ENCODE measurements at regions not wholly inside any gene's neighbourhood (a gene's known extent, or its start where the extent isn't known, plus 50 kb on each side); places are given as distances from the start of the nearest gene placed in this dataset.

DNA sequence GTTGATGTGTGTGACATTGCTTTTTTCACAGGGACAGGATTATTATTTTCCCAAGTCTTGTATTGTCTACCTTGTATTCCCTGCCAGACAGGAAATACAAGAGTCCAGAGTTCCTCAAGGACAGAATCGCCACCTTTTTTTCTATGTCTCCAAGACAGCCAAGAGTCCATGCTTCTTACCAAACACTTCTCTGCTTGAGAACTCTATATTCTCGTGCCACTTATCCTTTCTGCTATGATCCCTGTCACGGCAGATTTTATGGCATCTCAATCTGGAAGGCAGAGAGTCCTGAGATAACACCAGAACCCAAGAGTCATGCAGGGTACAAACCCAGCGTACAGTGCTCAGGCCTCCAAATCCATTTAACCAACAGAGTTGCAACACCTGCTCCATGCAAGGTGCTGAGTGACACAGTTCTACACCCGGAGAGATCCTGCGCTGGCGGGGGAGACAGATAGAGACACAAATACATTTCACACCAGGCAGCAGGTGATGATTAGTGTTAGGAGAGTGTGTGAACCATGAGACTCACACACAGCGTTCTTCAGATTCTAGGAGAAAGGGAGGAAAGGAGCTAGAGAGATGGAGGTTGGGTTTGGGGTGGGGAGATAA lies 107.6 kb downstream of the NAV1 start:
- 85% methylated on average over 8 of the region's 8 CpGs for WGBS
- Histone ChIP-seq H3K4me1 (ENCODE audit: control insufficient read depth in 4 of 4, insufficient read depth in 4 of 4, low read length in 3 of 4) (peaks cover 9 to 26% (median 18%) of the 10 kb centered on the region in 4 donors), H3K9me3 (ENCODE audit: control insufficient read depth in 4 of 4, low read length in 3 of 4) (no peaks in the 10 kb centered on the region), H3K27ac (ENCODE audit: low read depth in 1 of 2, low read length in 2 of 2) (no peak overlapping the region), H3K4me3 (ENCODE audit: low read depth in 1 of 3, low read length in 3 of 3) (no peak overlapping the region), H3K27me3 (ENCODE audit: control insufficient read depth in 4 of 4, insufficient read depth in 4 of 4, low read length in 3 of 4) (peaks cover 0 to 2% (median 0%) of the 10 kb centered on the region in 4 donors), H3K36me3 (ENCODE audit: control insufficient read depth in 4 of 4, insufficient read depth in 3 of 4, low read depth in 1 of 4, low read length in 3 of 4) (no peaks in the 10 kb centered on the region), H3K9ac (ENCODE audit: low read depth in 1 of 2, low read length in 2 of 2) (no peak overlapping the region)
- no peak for TF ChIP-seq HNF4G (IDR thresholded peaks at IDR 0.05)
- TF ChIP-seq FOXA2 (IDR thresholded peaks at IDR 0.05): no peak
- no peak for TF ChIP-seq YY1 (IDR thresholded peaks at IDR 0.05)
- no peak for TF ChIP-seq ATF3 (IDR thresholded peaks at IDR 0.05)
- no peak for TF ChIP-seq FOXA1 (IDR thresholded peaks at IDR 0.05)
- DNase-seq (ENCODE audit: low spot score): no peak

DNA sequence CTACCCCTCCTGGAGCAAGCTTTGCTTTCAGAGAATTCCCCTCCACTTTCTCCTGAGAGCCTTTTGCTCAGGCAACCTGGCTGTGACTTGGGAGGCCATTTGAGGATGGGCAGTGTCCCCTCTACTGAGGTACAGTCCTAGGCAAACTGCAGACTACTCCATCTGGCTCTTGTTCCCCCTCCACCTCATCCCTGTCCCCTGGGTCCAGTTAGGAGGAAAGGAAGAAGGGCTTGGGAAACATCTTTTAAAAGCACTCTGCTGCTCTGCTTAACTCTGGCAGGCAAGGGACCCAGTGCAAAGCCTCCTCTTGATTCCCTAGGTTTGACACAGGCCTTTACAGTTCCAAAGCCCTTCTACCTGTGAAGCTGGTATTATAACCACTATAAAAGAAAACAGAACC lies 108.2 kb downstream of the NAV1 start:
- DNase-seq (ENCODE audit: low spot score): no peak
- TF ChIP-seq MAX (IDR thresholded peaks at IDR 0.05) (no peak), GABPA (IDR thresholded peaks at IDR 0.05 in 1 of 2, conservative IDR thresholded peaks at IDR 0.05 in 1 of 2) (no peak), FOXA1 (IDR thresholded peaks at IDR 0.05) (no peak)
- Histone ChIP-seq H3K27me3 (ENCODE audit: control insufficient read depth in 4 of 4, insufficient read depth in 4 of 4, low read length in 3 of 4) (peaks cover 0 to 2% (median 0%) of the 10 kb centered on the region in 4 donors), H3K9ac (ENCODE audit: low read depth in 1 of 2, low read length in 2 of 2) (no peak overlapping the region), H3K4me3 (ENCODE audit: low read depth in 1 of 3, low read length in 3 of 3) (no peak overlapping the region), H3K36me3 (ENCODE audit: control insufficient read depth in 4 of 4, insufficient read depth in 3 of 4, low read depth in 1 of 4, low read length in 3 of 4) (no peaks in the 10 kb centered on the region), H3K9me3 (ENCODE audit: control insufficient read depth in 4 of 4, low read length in 3 of 4) (no peaks in the 10 kb centered on the region), H3K4me1 (ENCODE audit: control insufficient read depth in 4 of 4, insufficient read depth in 4 of 4, low read length in 3 of 4) (peaks cover 9 to 26% (median 18%) of the 10 kb centered on the region in 4 donors), H3K27ac (ENCODE audit: low read depth in 1 of 2, low read length in 2 of 2) (no peak overlapping the region)

- H3K4me1 ChIP-seq (ENCODE audit: control insufficient read depth in 4 of 4, insufficient read depth in 4 of 4, low read length in 3 of 4): peaks cover 9 to 26% (median 18%) of the 10 kb centered on the region in 4 donors
- no peak overlapping the region for H3K9ac ChIP-seq (ENCODE audit: low read depth in 1 of 2, low read length in 2 of 2)
- H3K27me3 ChIP-seq (ENCODE audit: control insufficient read depth in 4 of 4, insufficient read depth in 4 of 4, low read length in 3 of 4): peaks cover 0 to 2% (median 0%) of the 10 kb centered on the region in 4 donors
- TF ChIP-seq JUND (IDR thresholded peaks at IDR 0.05) (no peak), FOXA1 (IDR thresholded peaks at IDR 0.05) (no peak), SP1 (IDR thresholded peaks at IDR 0.05) (no peak), EGR1 (IDR thresholded peaks at IDR 0.05; ENCODE audit: low read depth in 2 of 2) (no peak), FOXA2 (IDR thresholded peaks at IDR 0.05) (no peak), YY1 (IDR thresholded peaks at IDR 0.05) (no peak), ZBTB33 (IDR thresholded peaks at IDR 0.05) (no peak), GABPA (IDR thresholded peaks at IDR 0.05 in 1 of 2, conservative IDR thresholded peaks at IDR 0.05 in 1 of 2) (no peak), HNF4G (IDR thresholded peaks at IDR 0.05) (no peak)
- TF ChIP-seq, protein P1, sequence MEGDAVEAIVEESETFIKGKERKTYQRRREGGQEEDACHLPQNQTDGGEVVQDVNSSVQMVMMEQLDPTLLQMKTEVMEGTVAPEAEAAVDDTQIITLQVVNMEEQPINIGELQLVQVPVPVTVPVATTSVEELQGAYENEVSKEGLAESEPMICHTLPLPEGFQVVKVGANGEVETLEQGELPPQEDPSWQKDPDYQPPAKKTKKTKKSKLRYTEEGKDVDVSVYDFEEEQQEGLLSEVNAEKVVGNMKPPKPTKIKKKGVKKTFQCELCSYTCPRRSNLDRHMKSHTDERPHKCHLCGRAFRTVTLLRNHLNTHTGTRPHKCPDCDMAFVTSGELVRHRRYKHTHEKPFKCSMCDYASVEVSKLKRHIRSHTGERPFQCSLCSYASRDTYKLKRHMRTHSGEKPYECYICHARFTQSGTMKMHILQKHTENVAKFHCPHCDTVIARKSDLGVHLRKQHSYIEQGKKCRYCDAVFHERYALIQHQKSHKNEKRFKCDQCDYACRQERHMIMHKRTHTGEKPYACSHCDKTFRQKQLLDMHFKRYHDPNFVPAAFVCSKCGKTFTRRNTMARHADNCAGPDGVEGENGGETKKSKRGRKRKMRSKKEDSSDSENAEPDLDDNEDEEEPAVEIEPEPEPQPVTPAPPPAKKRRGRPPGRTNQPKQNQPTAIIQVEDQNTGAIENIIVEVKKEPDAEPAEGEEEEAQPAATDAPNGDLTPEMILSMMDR (IDR thresholded peaks at IDR 0.05; ENCODE audit: low read depth, low read length, missing input control): no peak
- H3K9me3 ChIP-seq (ENCODE audit: control insufficient read depth in 4 of 4, low read length in 3 of 4): no peaks in the 10 kb centered on the region
- H3K4me3 ChIP-seq (ENCODE audit: low read depth in 1 of 3, low read length in 3 of 3): peak overlapping the region in 1 of 3 donors; percentile 53
- no peak for DNase-seq (ENCODE audit: low spot score)
- H3K27ac ChIP-seq (ENCODE audit: low read depth in 1 of 2, low read length in 2 of 2): no peak overlapping the region
- no peaks in the 10 kb centered on the region for H3K36me3 ChIP-seq (ENCODE audit: control insufficient read depth in 4 of 4, insufficient read depth in 3 of 4, low read depth in 1 of 4, low read length in 3 of 4)
- 35% methylated on average over 17 of the region's 17 CpGs for WGBS
Measured at GRCh38 chr1:201647722-201648065, 108.8 kb downstream of the NAV1 start.

Measured in liver (tissue), 8 donors.